ENCODE measurements at regions not wholly inside any gene's neighbourhood (a gene's known extent, or its start where the extent isn't known, plus 50 kb on each side); places are given as distances from the start of the nearest gene placed in this dataset.

GRCh38 chr20:11847827-11848226, 69.9 kb upstream of the BTBD3 start:
- TF ChIP-seq POLR2A (IDR thresholded peaks at IDR 0.05) (no peak), CTCF (IDR thresholded peaks at IDR 0.05) (no peak)

All from lower leg skin (tissue), 3 donors.